ENCODE measurements at regions not wholly inside any gene's neighbourhood (a gene's known extent, or its start where the extent isn't known, plus 50 kb on each side); places are given as distances from the start of the nearest gene placed in this dataset.

DNA sequence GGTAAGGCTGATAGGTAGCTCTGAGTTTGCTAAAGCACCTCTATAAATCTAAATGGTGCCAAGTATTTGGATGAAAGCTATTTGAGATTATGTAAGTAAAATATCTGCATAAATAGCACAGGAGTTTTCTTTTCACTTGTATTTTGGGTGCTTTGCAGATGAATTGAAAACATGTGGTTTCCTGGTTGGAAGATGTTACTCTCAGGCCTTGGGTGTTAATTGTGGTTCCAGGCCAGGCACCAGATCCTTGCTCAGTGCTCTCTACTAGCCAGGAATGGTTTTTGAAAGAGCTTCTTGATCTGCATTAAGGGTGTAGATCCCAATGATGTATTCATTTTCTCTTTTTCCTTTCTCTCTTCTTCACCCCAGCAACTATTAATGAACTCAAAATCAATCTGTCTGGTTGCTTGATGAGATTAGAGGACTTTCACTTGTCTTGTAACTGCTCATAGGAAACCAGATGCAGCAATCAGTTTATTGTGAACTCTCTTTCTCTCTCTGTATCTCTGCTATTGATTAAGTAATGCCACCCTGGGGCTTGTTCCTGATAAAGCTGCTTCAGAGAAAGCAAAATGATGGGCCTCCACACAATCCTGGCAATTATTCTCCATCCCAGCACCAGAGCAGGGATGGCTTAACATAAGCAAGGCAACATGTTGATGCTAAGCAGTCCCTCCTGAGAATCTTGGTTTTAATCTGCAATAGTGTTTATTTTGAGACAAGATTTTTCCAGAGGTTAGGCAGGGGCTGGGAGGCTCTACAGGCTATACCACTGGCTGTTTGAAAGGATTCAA is 147.0 kb upstream of the NTM start:
- TF ChIP-seq, protein P1, sequence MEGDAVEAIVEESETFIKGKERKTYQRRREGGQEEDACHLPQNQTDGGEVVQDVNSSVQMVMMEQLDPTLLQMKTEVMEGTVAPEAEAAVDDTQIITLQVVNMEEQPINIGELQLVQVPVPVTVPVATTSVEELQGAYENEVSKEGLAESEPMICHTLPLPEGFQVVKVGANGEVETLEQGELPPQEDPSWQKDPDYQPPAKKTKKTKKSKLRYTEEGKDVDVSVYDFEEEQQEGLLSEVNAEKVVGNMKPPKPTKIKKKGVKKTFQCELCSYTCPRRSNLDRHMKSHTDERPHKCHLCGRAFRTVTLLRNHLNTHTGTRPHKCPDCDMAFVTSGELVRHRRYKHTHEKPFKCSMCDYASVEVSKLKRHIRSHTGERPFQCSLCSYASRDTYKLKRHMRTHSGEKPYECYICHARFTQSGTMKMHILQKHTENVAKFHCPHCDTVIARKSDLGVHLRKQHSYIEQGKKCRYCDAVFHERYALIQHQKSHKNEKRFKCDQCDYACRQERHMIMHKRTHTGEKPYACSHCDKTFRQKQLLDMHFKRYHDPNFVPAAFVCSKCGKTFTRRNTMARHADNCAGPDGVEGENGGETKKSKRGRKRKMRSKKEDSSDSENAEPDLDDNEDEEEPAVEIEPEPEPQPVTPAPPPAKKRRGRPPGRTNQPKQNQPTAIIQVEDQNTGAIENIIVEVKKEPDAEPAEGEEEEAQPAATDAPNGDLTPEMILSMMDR (IDR thresholded peaks at IDR 0.05) = no peak

DNA sequence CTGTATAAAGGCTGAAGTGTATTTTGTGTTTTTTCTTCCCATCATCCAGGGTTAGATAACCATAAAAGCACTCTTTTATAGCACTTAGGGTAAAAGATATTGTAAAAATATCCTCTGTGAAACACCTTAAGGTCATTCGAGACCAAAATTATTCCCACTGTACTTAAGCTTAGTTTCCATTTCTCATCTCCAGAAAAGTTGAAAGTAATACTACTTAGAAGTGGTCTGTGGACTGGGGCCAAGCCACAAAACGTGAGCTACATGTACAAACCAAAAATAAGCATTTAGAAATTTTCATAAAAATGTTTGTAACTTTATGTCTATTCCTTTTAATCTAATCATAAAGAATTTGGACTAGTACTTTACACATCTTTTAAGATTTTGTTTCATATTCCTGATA is 142.0 kb upstream of the NTM start:
- TF ChIP-seq, protein P1 (IDR thresholded peaks at IDR 0.05) = no peak

DNA sequence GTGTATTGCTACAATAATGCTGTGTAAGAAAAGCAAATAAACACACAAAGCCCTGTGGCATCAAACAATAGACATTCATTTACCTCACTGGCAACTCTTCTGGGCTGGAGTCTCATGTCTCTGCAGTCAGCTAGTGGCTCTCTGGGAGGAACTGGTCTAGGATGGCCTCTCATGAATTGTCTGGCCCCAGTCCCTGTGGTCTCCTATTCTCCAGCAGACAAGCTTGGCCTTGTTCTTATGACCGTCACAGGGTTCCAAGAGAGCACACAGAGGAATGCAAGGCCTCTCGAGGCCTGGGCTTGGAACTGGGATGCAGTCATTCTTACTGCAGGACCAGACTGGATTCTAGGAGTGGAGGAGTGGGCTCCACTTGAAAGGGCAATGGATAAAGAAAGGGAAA is 141.2 kb upstream of the NTM start:
- TF ChIP-seq, protein P1 (IDR thresholded peaks at IDR 0.05) = no peak

DNA sequence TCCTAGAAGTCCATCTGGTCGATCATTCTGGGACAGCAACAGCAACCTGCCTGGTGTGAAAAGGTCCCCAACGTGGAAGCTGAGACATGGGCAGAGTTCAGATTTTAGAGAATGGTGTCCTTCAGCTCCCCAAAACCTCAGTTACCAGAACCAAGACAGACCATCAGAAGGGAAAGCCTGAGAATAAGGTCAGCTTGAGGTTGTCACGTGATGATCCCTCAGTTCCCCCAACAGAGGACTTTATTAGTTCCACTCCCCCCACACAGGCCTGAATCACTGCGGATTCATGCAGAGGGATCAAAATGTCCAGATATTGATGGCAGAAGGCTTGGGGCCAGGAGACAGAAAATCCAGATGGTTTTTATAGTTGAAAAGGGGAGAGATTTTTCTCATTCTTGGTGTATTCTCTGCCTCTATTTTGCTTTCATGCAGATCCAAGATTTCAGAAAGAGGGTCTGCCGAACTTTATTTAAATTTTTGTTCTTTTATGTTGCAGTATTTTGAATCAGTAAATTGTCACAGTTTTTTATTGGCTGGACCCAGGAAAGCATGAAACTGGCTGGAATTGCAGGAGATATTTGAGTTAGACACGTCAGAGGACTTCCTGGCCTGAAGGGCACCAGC is 139.0 kb upstream of the NTM start:
- TF ChIP-seq, protein P1 (IDR thresholded peaks at IDR 0.05) = no peak

DNA sequence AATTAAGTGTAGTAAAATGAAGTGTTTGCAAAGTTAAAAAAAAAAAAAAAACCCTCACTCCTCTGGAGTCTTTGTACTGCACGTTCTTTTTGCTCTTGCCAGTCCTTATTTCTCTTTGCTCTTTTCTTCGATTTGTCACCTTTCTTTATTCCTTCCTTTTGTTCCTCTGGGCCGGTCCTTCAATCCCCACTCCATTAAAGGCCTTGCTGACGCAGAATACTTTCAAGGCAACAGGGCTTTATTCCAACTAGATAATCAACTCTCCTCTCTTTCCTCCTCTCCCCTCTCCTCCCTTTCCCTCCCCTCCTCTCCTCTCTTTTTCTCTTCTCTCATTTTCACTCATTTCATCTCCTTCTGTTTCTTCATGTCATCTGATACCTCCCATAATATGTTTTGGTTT is 138.2 kb upstream of the NTM start:
- TF ChIP-seq, protein P1 (IDR thresholded peaks at IDR 0.05) = no peak

DNA sequence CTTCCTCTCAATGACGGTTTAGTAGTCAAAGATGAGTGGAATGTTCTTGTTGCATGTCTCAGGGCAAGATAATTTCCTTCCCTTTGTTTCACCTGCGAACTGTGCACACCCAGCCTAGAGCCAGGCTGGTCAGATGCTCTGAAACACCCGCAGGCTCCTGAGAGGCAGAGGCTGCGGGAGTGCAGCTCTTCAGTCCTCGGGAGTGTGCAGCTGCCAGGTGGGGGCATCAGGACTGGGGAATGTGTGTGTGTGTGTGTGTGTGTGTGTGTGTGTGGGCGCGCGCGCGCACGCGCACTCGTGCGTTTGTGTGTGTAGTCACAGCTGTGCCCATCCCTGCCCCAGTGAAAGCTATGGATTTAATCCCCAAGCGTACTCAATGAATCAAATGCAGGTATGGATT is 136.2 kb upstream of the NTM start:
- TF ChIP-seq, protein P1 (IDR thresholded peaks at IDR 0.05) = no peak

DNA sequence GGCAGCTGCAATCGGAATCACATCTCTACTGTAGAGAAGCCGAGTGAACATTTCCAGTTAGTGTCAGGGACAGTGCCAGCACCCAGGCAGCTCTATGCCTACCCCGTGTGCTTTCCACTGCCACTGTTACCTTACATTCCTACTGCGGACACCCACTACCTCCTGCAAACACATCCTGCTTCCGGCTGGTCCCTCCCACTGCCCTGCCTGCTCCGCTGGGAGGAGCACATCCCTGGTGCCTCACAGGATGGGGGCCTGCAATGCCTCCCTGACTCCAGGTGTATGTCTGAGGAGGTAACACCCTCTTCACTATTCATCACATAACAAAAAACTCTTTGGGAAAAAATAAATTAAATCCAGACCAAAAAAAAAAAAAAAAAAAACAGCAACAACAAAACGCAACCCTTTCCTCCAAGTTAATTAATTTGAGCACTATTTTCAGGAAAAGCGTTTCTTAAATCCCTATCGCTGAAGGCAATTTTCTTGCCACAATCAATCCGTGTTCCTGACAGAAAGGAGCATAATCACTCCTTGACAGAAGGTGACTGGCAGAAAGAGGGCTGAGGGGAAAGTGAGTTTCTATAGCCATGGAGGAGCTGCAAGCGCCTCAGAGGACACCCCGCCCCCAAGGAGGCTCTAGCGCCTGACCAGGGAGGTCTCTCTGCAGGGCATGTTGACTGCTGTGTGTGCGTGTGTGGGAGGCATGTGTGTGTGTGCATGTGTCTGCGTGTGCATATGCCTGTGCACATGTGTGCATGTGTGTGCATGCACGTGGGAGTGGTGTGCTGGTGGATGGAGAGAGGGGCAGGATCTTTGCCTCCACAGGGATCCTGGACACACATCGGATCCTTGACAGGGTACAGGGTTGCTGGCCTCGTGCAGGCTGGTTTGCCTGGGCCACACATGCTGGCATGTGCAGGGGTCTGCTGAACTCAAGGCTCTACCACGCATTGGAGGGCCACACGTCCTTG is 134.8 kb upstream of the NTM start:
- TF ChIP-seq, protein P1 (IDR thresholded peaks at IDR 0.05) = no peak
